HG03139 (cell line): ENCODE measurements at regions not wholly inside any gene's neighbourhood (a gene's known extent, or its start where the extent isn't known, plus 50 kb on each side); places are given as distances from the start of the nearest gene placed in this dataset.

Experiments used
- ATAC-seq: cut with Tn5 transposase; IDR thresholded peaks from one replicate; pipeline ENCODE4 v1.9.1; 2021; ENCODE audit not compliant: unreplicated experiment

DNA sequence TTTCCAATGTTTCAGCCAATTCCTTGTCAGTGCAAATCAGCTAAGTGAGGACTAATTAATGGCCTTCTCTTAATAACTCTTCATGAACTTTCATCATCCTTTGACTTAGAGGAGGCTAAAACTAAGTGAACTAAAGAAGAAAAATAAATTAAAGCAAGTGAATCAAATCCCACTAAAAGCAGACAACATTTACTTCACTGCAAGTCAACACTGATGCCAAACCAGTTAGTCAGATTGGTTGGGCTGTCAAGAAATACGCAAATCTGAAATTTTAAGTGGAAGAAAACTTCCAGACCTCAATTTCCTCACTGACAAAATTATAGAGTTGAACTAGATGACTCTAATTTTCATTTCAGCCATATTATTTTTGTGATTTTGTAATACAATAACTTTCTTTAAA lies 137.2 kb upstream of the PRLR start:
- ATAC-seq, result no peak

DNA sequence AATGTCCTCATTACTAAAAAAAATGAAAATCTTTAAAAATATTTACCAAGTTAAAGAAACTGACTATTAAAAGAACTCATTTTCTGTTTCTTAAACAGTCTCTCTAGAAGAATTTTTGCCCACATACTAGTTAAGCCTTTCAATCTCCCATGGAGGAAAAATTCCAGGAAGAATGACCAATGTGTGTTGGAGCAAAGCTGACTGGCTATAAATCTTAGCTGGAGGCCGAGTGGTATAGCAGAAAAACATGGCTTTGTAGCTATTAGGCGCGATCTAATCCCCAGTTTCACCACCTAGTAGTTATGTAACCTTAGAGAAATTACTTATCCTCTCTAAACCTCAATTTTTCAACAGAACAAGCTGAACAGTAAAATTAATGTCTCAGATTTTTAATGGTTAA lies 135.5 kb upstream of the PRLR start:
- no peak for ATAC-seq

DNA sequence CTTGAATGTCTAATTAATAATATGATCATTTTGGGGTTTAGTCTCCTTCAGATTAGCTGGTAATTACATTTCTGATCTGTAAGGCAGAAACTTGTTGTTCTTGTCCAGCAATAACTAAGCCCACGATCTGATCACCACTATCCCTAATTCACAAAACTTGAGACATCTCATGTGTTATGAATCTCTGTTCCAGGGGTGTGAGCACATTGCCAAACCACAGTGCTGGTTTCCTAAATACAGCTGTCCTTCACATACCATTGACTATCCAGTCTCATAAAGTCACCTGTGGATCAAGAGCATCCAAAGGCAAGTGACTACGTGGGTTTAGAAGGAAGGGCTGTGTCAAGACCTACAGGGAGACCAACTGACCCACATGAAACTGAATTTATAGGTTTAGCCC lies 134.1 kb upstream of the PRLR start:
- ATAC-seq, result no peak

DNA sequence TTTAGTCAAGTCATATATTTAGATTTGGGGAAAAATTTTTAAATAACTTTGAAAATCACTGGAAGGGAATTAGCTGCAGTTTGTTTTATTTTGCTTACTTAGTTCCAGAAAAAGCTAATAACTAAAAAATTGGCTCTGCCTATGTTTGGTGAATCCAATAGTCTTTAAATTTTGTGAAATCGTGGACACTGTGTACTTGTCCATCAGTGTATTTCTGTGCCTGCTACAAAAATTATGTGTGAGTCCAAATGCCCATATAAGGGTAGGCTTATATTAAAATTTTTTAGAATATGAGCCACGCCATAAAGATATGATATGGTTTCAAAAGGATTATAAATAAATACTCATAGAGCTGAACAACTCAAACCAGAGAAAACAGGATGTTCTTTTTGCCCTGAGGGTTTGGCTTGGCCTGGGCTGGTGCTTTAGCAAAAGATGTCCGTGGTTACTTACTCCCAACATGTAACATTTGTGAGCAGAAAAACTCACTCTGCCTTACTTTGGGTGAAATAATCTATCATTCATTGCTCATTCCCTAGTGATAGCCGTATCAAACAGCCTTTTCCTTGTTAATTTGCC lies 133.2 kb upstream of the PRLR start:
- ATAC-seq, result no peak

DNA sequence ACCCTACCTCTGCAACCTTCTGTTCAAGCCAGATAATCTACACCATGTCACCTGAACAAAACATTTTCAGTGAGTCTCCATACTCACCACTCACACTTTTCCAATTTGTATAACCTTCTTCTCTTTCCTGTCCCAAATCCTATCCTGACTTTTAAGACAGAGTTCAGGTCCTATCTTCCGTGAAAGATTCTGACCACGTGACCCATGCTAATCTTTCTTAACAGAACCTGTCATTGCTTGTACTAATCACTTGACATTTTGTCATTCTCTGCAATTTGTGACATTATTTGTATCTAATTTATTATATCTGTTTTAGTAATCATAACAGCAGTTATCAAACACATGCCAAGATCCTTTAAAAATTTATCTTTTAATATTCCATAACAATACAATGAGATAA lies 132.5 kb upstream of the PRLR start:
- no peak for ATAC-seq

DNA sequence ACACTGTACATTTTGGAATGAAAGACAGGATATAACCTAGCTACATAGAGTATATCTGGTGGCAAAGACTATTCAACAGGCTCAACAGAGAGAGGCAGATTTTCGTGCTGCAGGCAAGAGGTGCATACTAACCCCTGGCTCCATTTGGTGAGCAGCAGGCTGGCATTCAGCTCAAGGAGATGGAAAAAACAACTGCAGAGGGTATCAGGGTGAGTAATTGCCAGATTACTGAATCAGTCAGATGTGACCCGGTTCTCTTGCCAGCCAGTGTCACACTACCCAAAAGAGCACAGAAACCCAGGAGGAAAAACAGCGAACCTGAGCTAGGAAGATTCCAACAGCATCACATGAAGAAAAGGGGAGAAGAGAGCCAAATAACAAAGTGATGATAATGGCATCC lies 130.4 kb upstream of the PRLR start:
- no peak for ATAC-seq

DNA sequence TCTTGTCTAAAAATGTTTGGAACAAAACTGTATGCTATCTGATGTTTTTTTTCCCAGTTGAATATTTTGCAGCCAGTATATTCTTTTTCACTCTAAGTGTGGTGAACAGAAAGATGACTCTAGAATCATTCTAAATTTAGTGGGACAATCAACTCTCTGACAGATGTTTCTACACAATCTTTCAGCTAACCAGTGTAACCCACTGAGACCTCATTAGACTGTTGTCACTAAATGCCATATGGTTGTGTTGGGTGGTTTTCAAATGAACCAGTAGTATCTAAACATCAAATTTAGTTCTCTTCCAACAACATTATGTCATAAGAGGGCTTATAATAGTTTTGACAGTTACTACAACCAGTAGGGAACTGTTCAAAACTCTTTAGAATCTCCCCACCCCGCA lies 129.6 kb upstream of the PRLR start:
- ATAC-seq, result no peak

DNA sequence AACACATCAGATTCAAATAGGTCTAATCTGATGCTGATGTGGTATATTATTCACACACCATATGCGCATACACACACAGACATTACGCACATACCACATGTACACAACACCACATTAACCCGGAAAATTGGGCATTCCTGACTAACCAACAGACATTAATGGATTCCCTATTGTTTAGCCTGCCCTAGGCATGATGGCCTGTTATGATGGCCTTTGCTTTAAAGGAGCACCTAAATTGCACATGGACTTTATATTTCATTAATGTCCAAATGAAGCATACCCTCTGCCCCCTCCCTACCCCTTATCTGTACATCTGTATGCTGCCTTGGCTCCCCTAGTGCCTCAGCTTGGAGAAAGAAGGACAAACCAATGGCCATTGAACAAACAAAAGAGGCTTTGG lies 127.7 kb upstream of the PRLR start:
- no peak for ATAC-seq

DNA sequence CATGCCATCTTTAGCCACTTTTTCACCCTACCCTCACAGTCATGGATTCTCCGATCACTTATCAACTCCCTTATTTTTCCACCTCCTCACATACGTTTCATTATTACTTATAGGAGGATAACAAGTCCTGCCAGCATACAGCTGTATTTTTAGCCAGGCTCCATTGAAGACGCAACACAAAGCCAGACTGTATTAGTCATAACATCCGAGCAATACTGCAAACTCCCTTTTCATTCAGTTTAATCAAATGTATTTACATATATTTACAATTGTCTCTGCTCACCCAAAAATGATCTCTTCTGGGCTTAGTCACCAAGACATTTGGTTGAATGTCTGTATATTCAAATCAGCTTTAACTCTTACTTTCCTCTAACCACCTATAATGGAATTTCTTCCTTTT lies 126.4 kb upstream of the PRLR start:
- ATAC-seq, result no peak

DNA sequence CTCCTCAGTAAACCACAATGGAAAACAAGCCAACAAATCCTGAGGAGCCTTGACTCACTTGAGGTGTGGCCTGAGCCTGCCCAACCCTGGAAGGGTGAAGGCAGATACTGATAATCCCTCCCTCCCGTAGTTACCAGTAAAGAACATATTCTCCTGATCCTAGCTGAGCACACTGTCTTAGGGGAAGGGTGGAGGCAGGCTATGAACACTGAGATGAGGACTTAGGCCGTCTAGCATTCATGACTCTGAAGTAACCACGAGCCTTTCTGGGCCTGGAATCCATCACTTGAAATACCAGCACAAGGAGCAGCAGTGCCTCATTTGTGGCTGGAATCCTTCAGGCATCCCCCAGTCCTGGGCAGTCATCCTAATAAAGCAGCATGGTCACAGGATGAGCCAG lies 124.5 kb upstream of the PRLR start:
- ATAC-seq, result no peak

DNA sequence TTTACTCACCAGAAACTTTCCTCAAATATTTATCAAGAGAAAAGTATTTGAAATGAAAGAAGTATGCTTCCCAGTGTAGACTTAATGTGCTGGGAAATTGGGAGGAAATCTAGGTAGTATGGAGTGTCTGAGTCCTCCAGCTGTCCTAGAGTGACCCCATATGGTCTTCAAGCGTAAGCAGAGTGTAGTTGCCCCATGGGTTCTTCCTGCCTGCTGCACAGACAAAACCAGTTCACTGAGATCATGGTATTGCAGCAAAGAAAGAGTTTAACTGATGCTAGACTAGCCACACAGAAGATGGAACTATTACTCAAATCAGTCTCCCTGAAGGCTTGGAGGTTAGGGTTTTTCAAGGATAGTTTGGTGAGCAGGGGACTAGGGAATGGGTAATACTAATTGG lies 114.9 kb upstream of the PRLR start:
- no peak for ATAC-seq

DNA sequence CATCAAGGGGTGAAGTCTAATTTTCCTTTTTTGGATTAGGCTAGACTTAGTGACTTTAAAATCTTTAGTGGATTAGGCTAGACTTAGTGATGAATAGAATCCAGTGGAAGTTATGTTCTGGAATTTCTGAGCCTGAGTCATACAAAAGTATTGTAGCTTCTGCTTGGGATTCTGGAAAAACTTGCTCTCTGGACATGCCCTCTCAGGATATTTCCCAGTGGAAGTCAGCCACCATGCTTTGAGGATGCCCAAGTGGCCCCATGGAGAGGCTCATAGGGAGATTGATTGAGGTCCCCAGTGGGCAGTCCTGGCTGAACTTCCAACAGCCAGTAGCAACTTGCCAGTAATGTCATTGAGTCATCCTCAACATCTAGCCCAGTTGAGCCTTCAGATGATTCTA lies 112.4 kb upstream of the PRLR start:
- ATAC-seq, result no peak

DNA sequence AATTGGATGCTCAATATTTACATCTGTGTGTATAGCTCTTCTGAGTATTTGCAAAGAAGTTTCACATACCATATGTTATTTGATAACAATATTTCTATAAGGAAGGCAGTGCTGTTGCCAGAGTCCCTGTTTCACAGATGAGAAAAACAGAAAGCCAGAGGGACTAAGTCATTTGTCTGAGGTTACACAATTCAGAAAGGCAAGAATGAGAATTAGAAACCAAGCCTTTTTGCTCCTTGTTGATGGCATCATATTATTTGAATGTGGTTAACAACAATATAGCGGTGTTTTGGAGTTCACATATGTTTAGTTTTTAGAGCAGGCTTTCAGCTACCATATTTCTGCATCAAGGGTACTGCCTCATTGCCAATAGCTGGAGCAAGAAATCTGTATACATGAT lies 110.9 kb upstream of the PRLR start:
- no peak for ATAC-seq

DNA sequence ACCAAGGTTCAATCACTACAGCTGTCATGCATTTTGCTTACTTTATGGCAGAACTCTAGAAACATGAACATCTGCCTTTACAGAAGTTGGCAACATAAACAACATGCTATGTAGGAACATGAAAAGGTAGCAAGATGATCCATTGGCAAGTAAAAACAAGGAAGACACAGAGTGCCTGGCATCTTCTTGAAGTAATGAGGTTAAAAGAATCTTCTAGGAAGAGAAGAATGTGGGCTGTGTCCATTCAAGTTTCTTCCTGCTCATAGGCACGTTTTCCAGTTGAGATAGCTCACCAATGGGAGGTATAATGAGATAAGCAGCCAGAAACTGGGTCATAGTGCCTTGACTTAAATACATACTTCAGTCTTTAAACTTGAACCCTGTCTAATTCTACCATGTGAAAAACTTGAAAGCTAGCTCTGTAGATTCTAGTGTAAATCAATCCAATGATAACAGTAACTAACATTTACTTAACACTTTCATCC lies 109.4 kb upstream of the PRLR start:
- no peak for ATAC-seq

DNA sequence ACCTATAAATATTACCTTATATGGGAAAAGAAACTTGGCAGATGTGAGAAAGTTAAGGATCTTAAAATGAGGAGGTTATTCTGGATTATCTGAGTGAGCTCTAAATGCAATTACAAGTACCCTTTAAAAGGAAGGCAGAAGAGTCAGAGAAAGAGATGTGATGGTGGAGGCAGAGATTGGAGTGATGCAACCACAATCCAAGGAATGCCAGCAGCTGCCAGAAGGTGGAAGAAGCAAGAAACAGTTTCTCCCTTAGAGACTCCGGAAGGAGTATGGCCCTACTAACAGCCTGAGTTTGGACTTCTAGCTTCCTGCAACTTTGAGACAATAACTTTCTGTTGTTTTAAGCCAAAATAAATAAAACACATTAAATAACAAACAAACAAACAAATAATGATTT lies 108.7 kb upstream of the PRLR start:
- ATAC-seq, result no peak

DNA sequence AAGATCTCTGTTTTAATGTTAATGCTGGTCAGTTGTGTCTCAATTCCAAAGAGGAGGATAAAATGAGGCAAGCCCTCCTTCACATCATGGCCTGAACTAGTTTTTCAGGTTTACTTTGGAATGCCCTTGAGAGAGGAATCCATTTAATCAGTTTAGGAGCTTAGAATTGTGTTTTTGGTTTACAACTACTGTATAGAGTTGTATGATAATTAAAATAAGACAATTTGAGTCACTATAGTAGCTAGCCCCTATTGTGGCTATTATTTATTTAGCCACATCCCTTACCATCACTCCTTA lies 107.8 kb upstream of the PRLR start:
- no peak for ATAC-seq

DNA sequence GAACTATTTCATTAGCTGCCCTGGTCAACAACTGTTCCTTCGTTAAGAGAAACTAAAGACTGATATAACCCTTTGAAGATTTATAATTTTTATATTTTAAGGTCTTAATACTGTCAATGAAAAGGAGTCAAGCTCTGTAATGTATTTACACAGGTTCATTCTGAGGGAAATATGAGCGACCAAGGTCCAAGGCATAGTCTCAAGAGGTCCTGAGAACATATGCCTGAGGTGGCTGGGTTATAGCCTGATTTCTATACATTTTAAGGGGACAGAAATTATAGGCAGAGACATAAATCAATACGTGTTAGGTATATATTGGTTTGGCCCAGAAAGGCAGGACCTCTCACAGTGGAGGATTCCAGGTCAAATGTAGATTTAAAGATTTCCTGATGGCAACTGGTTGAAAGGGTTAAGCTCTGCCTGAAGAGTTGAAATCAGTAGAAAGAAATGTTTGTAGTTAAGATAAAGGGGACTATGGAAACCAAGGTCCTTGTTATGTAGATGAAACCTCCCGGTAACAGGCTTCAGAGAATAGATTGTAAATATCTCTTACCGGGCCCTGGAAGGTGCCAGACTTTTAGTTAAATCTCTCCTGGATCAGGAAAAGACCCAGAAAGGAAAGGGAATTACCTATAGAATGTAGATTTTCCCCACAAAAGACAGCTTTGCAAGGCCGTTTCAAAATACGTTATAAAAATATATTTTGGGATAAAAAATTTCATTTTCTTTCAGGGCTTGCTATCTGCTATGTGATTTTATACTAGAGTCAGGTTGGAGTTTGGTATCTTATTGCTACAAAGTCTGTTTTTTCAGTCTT lies 107.3 kb upstream of the PRLR start:
- no peak for ATAC-seq

DNA sequence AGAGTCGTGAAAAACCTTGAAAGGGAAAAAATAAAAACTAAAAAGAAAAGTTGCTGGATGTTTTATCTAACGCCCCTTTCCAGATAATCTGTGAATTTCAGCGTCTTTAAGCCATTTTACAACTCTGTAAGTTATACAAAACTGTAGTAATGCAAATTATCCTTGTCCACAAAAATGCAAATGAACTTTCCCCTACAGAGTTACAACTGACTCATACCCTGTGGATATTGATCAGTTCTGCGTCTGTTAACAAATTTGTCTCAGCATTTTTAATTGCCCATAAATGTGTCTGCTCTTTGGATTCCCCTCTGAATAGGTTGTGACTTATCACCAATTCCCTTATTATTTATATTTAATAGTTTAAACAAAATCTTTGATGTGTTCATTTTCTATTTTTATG lies 105.9 kb upstream of the PRLR start:
- ATAC-seq, result no peak

DNA sequence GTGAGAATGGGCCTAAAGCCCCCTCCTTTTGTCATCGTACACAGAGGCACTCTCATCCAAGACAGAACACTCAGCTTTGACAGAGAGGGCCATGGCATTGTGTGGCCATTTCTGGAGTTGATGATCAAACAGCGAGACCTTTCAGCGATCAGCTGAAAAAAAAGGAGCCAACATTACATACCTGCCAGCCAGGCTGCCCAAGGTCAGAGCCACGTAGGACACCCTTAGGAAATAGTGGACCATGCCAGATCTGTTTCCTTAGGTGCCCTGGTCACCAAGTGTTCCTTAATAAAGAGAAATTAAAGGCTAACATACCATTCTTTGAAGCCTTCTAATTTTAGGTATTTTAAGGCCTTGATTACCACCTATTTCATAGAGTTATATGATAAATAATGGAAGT lies 105.5 kb upstream of the PRLR start:
- no peak for ATAC-seq

DNA sequence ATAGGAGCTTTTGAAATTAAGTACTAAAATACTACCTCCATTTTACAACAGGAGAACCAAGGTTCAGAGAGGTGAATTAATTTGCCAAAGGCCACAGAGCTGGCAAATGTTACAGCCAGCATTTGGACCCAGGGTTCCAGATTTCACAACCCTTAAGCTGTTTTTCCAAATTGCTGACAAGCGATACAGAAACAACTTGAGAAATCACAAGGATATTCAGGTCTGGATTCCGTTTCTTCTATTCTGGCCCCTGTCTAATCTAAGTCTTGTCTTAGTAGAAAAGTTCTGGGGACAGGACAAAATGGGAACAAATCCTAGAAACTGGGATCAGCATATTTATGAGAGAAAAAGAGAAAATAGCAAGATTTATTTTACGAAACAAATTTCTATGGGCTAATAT lies 103.1 kb upstream of the PRLR start:
- no peak for ATAC-seq

DNA sequence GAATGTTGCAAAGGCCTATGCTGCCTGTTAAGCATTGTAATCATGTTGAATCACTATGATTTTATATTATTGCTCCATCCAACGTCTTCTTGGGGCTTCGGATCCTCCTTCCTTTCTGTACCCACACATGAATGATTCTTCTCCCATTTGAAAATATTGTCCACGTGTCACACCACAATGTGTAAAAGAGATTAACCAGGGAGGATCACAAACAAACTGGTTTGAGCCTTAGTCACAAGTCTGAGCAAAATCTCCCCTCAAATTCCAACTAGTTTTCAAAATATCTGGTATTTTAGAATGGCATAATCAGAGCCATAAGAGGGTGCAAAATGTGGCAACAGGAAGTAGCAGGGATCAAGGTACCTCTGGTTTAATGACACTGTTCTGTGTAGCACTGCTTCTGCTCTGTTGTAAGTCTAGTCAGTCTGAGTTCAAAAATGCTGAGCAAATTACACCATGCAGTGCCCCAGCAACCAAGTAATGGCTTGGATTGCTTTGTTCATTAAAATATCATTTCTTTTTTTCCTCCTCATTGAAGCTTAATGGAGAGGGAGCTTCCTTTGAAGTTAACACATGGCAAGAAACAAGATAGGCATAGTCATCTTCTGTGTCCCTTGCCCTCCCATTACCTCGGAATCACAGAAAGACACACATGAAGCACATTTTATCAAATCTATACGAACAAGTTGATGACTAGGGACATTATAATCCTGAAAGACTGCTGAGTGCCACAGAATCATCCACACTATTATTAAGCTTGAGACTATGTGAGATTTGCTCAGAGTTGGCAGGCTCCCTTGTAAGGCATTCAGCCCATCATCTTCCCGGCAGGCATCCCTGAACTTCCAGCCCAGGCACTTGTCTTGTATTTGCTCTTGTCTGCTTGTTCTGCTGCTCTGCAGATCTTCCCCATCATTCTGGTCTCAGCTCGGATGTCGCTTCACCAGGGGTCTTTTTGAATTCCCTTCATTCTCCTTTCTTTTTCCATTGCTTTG lies 102.0 kb upstream of the PRLR start:
- no peak for ATAC-seq

DNA sequence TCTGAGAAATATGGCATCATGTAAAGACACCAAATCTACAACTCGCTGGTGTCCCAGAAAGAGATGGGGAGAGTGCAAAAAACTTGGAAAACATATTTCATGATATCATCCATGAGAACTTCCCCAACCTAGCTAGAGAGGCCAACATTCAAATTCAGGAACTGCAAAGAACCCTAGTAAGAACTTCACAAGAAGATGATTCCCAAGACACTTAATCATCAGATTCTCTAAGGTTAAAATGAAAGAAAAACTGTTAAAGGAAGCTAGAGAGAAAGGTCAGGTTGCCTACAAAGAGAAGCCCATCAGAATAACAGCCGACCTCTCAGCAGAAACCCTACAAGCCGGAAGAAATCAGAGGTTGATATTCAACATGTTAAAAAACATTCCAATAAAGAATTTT lies 95.5 kb upstream of the PRLR start:
- no peak for ATAC-seq
